IPS-20b (cell line): ENCODE measurements at regions not wholly inside any gene's neighbourhood (a gene's known extent, or its start where the extent isn't known, plus 50 kb on each side); places are given as distances from the start of the nearest gene placed in this dataset.

Experiments used
- H3K27ac ChIP-seq: one replicate; pipeline ENCODE4 v1.5.1; 2013; ENCODE audit warnings: low read length
- H3K27me3 ChIP-seq: 2 replicates; pipeline ENCODE4 v1.6.1; 2013; ENCODE audit warnings: mild to moderate bottlenecking, low read length, inconsistent platforms; ENCODE audit not compliant: insufficient read depth
- H3K36me3 ChIP-seq: 2 replicates; pipeline ENCODE4 v1.6.1; 2013; ENCODE audit warnings: low read depth, mild to moderate bottlenecking, inconsistent platforms, low read length, moderate library complexity; ENCODE audit not compliant: insufficient read depth
- H3K4me1 ChIP-seq: 2 replicates; pipeline ENCODE4 v1.6.1; 2013; ENCODE audit warnings: mild to moderate bottlenecking, control low read depth, inconsistent platforms, low read length, moderate library complexity; ENCODE audit not compliant: insufficient read depth
- H3K4me3 ChIP-seq: 2 replicates; pipeline ENCODE4 v1.5.1; 2013; ENCODE audit warnings: mild to moderate bottlenecking, low read length, inconsistent platforms
- H3K9ac ChIP-seq: 2 replicates; pipeline ENCODE4 v1.6.1; 2013; ENCODE audit warnings: low read depth, mild to moderate bottlenecking, inconsistent platforms, low read length, moderate library complexity
- H3K9me3 ChIP-seq: 2 replicates; pipeline ENCODE4 v1.6.1; 2013; ENCODE audit warnings: mild to moderate bottlenecking, low read depth, low read length, inconsistent platforms; ENCODE audit not compliant: insufficient read depth

GRCh38 chr18:35770376-35771014 lies 189.0 kb downstream of the GALNT1 start:
- Histone ChIP-seq H3K27ac (no peak overlapping the region), H3K4me1 (peaks cover 7% of the 10 kb centered on the region; the same call in 1 of the 2 replicates), H3K9ac (no peak overlapping the region), H3K9me3 (no peaks in the 10 kb centered on the region), H3K27me3 (no peaks in the 10 kb centered on the region), H3K36me3 (no peaks in the 10 kb centered on the region), H3K4me3 (no peak overlapping the region)

DNA sequence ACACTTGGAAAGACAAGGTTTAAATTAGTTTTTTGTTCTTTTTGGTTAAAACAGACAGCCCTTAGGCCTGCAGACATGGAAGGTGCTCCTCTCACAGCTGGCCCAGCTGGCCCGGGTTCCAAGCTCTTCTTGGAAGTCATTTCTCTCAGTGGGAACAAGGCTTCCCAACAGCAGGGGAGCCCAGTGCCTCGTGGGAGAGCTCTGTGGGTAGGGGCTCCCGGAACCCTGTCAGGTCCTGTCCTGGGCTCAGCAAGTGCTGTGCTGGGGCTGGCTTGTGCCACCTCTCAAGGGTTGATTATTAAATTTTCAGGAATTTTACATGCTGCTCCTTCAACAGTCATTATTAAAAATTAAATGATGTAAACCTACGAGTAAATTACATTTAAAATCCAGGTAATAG lies 189.6 kb downstream of the GALNT1 start:
- no peaks in the 10 kb centered on the region for H3K9me3 ChIP-seq
- H3K27me3 ChIP-seq, result no peaks in the 10 kb centered on the region
- no peak overlapping the region for H3K4me3 ChIP-seq
- H3K9ac ChIP-seq, result no peak overlapping the region
- no peak overlapping the region for H3K27ac ChIP-seq
- no peaks in the 10 kb centered on the region for H3K36me3 ChIP-seq
- H3K4me1 ChIP-seq, result peaks cover 7% of the 10 kb centered on the region; the same call in 1 of the 2 replicates

- H3K27me3 ChIP-seq, result no peaks in the 10 kb centered on the region
- H3K27ac ChIP-seq, result no peak overlapping the region
Observed at GRCh38 chr18:35775887-35776286, 194.3 kb downstream of the GALNT1 start.

GRCh38 chr18:35776473-35776872 lies 194.9 kb downstream of the GALNT1 start:
- no peaks in the 10 kb centered on the region for H3K36me3 ChIP-seq
- no peaks in the 10 kb centered on the region for H3K4me1 ChIP-seq
- no peaks in the 10 kb centered on the region for H3K9me3 ChIP-seq
- H3K9ac ChIP-seq, result no peak overlapping the region
- no peak overlapping the region for H3K27ac ChIP-seq
- no peak overlapping the region for H3K4me3 ChIP-seq
- H3K27me3 ChIP-seq, result no peaks in the 10 kb centered on the region

More at GRCh38 chr18:35775887-35776286, 194.3 kb downstream of the GALNT1 start:
- no peak overlapping the region for H3K4me3 ChIP-seq
- peaks cover 4% of the 10 kb centered on the region; the same call in 1 of the 2 replicates for H3K4me1 ChIP-seq
- H3K9ac ChIP-seq, result no peak overlapping the region
- no peaks in the 10 kb centered on the region for H3K9me3 ChIP-seq
- no peaks in the 10 kb centered on the region for H3K36me3 ChIP-seq

- no peaks in the 10 kb centered on the region for H3K36me3 ChIP-seq
- no peak overlapping the region for H3K4me3 ChIP-seq
- no peaks in the 10 kb centered on the region for H3K4me1 ChIP-seq
- H3K27ac ChIP-seq, result no peak overlapping the region
- no peak overlapping the region for H3K9ac ChIP-seq
- no peaks in the 10 kb centered on the region for H3K27me3 ChIP-seq
- H3K9me3 ChIP-seq, result no peaks in the 10 kb centered on the region
Observed at GRCh38 chr18:35777039-35777438, 195.4 kb upstream of the RMP24 start.

DNA sequence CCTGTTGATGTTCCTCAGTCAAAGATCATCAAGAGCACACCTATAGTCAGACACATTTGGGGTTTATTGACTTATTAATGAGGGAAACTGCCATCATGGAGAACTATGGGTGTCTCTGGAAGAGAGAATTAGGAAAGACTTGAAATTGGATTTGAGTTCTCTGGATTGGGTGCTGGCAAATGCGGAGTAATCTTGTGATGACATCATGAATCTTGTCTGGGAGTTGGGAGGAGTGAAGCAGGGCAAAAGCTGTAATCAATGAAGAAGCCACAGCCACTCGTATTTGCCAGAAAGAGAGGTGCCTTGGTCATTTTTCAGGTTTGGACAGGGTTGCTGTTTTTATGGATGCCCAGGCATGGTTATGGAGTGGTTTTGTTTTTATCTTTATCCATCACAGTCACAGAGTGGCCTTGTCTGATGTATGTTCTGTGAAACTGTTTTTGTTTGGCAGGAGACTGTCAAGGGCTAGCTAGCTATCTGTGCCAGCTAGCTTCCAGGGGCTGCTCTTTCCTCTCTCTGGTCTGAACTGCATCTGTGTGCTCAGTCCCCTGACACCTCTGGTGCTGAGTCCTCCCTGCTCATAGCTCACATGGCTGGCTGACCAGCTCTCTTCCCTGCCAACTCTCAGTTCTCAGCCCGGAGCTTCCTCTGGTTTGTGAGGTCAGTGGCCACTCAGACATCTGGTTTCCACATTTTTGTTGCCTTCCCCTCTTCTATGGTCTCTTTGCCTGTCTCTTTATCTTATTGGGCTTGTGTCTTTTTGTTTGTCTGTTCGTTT lies 193.4 kb upstream of the RMP24 start:
- Histone ChIP-seq H3K4me3 (no peak overlapping the region), H3K27me3 (no peaks in the 10 kb centered on the region), H3K4me1 (0 out of 2 replicates have a peak, but pooled peaks cover 7% of the 10 kb centered on the region), H3K9ac (no peak overlapping the region), H3K9me3 (no peaks in the 10 kb centered on the region), H3K36me3 (no peaks in the 10 kb centered on the region), H3K27ac (no peak overlapping the region)

DNA sequence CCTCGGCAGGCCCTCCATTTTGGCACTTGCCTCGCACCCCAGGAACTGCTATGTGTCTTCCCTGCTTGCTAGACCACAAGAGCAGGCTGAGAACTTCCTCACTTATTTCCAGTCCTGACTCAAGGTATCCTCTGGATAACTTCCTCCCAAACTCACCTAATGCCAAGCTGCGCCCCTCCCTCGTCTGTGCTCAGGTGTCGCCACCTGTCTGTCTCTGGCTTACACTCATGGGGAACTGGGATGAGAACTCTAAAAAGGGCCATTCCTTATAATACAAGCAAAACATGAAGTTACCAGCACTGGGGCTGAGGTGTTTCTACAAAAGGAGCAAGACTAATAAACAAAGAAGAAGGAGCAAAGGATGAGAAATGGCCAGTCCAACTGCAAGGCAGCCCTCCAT lies 191.5 kb upstream of the RMP24 start:
- Histone ChIP-seq H3K27ac (no peak overlapping the region), H3K4me1 (0 out of 2 replicates have a peak, but pooled peaks cover 7% of the 10 kb centered on the region), H3K4me3 (no peak overlapping the region), H3K36me3 (no peaks in the 10 kb centered on the region), H3K27me3 (no peaks in the 10 kb centered on the region), H3K9me3 (no peaks in the 10 kb centered on the region), H3K9ac (no peak overlapping the region)

- no peak overlapping the region for H3K27ac ChIP-seq
- 0 out of 2 replicates have a peak, but pooled peaks cover 7% of the 10 kb centered on the region for H3K4me1 ChIP-seq
- no peak overlapping the region for H3K4me3 ChIP-seq
- no peaks in the 10 kb centered on the region for H3K27me3 ChIP-seq
- H3K9ac ChIP-seq, result no peak overlapping the region
- no peaks in the 10 kb centered on the region for H3K9me3 ChIP-seq
- no peaks in the 10 kb centered on the region for H3K36me3 ChIP-seq
Observed at GRCh38 chr18:35782926-35783325, 189.6 kb upstream of the RMP24 start.

DNA sequence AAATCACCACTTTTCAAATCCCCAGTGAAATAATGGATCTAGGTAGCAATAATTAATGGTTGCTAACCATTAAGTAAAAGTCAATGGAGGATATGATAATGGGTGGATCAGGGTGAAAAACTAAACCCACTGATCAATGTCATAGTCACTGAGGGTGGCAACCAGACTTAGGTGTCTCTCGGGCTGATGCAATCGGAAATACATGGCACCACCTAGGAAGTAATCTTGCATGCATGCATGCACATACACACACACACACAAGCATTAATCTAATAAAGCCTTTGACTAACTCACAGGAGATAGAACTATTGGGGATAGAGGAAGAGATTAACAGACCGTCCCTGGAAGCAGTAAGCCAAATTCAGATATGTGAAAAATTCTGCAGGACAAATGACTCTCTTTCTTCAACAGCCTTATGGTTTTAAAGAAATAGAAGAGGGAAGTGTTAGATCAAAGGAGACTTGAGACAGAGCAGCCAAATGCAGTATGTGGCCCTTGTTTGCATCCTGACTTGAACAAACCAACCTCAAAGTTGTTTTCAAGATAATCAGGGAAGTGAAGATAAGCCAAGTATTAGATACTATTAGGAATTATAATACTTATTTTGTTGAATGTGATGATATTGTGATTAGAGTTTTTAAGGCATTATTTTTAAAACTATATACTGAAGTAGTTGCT lies 186.0 kb upstream of the RMP24 start:
- no peaks in the 10 kb centered on the region for H3K27me3 ChIP-seq
- H3K4me1 ChIP-seq, result 0 out of 2 replicates have a peak, but pooled peaks cover 7% of the 10 kb centered on the region
- H3K9me3 ChIP-seq, result no peaks in the 10 kb centered on the region
- no peak overlapping the region for H3K9ac ChIP-seq
- no peak overlapping the region for H3K4me3 ChIP-seq
- no peak overlapping the region for H3K27ac ChIP-seq
- no peaks in the 10 kb centered on the region for H3K36me3 ChIP-seq

DNA sequence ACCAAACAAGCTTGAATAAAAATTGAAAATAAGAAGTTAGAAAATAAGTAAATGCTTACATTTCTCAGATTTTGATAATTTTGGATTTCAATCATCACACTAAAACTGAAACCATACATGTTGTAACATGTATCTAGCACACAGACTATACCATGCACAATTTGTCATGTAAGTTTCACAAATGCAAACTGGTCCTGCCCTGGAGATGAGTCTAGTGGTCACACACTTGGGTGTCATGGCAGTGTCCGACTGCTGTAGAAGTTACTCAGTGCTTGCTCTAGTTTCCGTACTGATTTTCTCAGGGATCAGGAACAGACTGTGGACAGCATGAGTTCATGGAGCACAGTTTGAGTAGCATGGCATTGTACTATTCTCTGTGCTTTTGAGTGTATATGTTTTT lies 182.9 kb upstream of the RMP24 start:
- H3K4me1 ChIP-seq, result no peaks in the 10 kb centered on the region
- no peaks in the 10 kb centered on the region for H3K36me3 ChIP-seq
- no peak overlapping the region for H3K4me3 ChIP-seq
- H3K27me3 ChIP-seq, result no peaks in the 10 kb centered on the region
- no peak overlapping the region for H3K27ac ChIP-seq
- no peak overlapping the region for H3K9ac ChIP-seq
- no peaks in the 10 kb centered on the region for H3K9me3 ChIP-seq

- Histone ChIP-seq H3K4me3 (no peak overlapping the region), H3K4me1 (peaks cover 3% of the 10 kb centered on the region; the same call in 1 of the 2 replicates)
Observed at GRCh38 chr18:35797948-35798347, 174.5 kb upstream of the RMP24 start.

More at GRCh38 chr18:35797948-35798347, 174.5 kb upstream of the RMP24 start:
- H3K27ac ChIP-seq, result no peak overlapping the region
- H3K36me3 ChIP-seq, result no peaks in the 10 kb centered on the region
- no peaks in the 10 kb centered on the region for H3K27me3 ChIP-seq
- no peaks in the 10 kb centered on the region for H3K9me3 ChIP-seq
- no peak overlapping the region for H3K9ac ChIP-seq
